CD4-positive, alpha-beta T cell treated with Interleukin-6 for 4 hours (primary cell): ENCODE measurements at regions not wholly inside any gene's neighbourhood (a gene's known extent, or its start where the extent isn't known, plus 50 kb on each side); places are given as distances from the start of the nearest gene placed in this dataset.
A peak's percentile ranks its signal among the peaks of the same experiment; 100 is the strongest.
"Not testable (repeated sequence)": the region's sequence is repeated elsewhere in the genome, so short reads cannot be mapped to it uniquely, and the experiment has no call there.

Experiments used
- DNase-seq: peaks from one replicate; pipeline ENCODE4 v3.0.0-alpha.2; 2020; ENCODE audit warnings: mixed read lengths

- DNase-seq: no peak
These were observed 268.5 kb upstream of the USP15 start for GRCh38 chr12:61991661-61992060.

DNA sequence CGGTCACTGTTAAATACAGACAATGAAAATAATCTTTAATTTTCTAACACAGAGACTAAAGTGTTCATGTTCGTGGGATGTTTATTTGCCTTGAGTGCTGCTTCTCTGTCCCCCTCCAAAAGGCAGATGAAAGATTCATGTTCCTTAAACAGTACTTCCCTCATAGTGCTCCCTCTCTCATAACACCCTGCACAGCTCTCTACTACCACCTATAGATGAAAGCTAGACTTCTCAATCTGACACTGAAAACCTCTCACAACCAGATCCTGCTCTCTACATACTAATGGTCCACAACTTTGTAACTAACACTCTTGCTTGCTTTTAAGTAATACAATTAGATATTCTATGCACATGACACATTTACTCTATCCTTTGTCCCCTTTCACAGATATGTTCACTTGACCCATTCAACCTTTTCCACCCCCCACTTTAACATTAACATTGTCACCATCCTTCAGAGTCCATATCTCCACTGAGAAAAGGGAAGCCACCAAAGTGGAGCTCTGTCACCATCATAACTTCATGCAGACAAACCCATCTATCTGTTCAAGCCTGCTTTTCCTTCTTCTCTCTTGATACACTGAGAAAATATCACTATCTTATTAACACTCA, 266.4 kb upstream of the USP15 start:
- no peak for DNase-seq

DNA sequence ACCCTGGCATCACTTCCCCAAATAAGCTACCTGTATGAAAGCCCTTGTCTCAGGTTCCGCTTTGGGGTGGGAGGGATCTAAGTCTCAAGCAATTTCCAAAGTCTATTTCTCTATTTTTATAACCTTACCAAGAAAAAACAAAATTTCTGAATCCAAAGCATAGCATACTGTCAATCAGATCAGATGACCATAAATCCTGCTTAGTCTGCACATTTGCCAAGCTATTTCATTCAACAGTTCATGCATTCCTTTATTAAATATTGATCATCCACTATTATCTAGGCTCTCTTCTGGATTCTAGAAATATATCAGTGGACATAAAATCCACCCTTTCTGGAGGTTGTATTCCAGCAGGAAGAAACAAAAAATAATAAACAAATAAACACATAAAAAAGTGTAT, 263.5 kb upstream of the USP15 start:
- DNase-seq: no peak

DNA sequence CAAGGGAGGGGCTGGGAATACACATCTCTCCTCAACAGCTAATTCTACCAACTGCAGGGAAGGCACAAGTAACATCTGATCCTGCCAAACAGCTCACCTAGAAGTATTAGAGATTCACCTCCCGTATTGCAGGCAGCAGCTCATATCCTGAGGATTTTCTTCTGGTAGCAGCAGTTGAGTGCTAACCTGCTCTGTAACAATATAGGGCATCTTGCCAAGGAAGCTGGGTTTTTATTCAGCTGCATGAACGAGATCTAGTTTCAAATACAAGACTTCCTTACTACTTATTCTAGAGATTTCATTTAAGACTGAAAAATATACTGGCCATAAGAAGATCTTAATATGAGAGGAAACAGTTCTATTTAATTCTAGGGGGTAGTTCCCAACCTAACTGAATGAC, 261.4 kb upstream of the USP15 start:
- no peak for DNase-seq

DNA sequence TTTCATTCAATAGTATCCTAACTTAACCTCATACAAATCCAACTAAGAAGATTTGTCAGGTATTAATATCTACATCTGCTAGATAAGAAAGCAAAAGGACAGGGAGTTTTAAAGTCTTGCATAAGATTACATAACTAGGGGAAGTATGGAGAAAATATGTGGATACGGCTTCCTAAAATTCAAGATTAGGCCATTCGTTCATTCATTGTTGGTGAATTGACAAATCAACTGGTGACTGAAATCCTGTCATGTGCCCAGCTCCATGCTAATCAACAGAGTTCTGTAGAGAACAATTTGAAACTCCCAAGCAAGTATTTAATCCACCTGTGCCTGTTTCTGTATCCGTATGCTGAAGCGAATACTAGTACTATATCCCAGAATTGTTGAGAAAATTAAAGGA, 260.9 kb upstream of the USP15 start:
- no peak for DNase-seq

DNA sequence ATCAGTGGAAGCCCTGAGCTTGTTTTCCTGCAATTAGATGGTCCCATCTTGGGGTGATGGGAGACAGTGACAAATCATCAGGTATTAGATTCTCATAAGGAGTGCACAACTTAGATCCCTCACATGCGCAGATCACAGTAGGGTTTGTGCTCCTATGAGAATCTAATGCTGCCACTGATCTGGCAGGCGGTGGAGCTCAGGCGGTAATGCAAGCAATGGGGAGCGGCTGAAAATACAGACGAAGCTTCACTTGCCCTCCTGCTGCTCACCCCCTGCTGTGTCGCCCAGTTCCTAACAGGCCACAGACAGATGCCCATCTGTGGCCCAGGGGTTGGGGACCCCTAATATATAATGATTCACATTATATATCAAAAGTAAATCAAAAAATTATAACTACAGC, 258.8 kb upstream of the USP15 start:
- DNase-seq: no peak

GRCh38 chr12:62003226-62003625, 257.0 kb upstream of the USP15 start:
- DNase-seq: no peak

GRCh38 chr12:62003701-62004100, 256.5 kb upstream of the USP15 start:
- DNase-seq: no peak

- no peak for DNase-seq
These were observed 254.6 kb upstream of the USP15 start for GRCh38 chr12:62005615-62006014.

DNA sequence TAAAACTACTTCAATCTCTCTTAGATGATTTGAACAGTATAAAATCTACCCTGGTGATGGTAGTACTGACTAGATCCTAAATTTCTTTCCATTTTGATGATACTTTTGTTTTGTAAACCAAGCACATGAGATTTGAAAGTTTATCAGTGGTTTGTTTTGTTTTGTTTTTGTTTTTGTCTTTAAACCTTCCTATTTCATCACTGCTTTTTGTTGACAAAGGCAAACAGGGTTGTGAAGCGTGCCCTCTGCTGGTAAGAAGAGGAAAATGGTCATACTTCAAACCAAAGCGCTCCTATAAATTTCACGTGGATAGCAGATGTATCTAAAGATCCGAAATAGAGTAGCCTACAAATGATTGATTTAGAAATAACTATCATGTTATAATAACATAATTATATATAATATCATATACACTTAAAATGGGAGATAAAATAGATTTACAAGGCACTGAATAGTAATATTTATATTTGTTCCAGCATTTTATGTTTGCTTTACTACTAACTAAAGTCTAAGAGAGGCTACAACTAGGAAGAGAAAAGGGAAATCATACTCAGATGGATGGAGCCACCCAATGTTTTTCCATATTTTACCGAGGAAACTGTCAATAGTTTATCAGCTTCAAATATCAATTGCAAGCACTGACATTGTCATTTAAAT, 254.0 kb upstream of the USP15 start:
- DNase-seq: peak; percentile 13

- no peak for DNase-seq
These were observed 251.5 kb upstream of the USP15 start for GRCh38 chr12:62008703-62009102.

GRCh38 chr12:62009445-62009844, 250.8 kb upstream of the USP15 start:
- no peak for DNase-seq

DNA sequence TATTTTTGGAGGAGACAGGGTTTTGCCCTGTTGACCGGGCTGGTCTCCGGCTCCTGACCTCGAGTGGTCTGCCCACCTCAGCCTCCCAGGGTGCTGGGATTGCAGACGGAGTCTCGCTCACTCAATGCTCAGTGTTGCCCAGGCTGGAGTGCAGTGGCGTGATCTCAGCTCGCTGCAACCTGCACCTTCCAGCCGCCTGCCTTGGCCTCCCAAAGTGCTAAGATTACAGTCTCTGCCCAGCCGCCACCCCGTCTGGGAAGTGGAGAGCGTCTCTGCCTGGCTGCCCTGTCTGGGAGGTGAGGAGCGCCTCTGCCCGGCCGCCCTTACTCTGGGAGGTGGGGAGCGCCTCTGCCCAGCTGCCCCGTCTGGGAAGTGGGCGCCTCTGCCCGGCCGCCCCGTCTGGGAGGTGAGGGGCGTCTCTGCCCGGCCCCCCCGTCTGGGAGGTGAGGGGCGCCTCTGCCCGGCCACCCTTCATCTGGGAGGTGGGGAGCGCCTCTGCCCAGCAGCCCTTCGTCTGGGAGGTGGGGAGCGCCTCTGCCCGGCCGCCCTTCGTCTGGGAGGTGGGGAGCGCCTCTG, 249.8 kb upstream of the USP15 start:
- DNase-seq: not testable (repeated sequence)

DNA sequence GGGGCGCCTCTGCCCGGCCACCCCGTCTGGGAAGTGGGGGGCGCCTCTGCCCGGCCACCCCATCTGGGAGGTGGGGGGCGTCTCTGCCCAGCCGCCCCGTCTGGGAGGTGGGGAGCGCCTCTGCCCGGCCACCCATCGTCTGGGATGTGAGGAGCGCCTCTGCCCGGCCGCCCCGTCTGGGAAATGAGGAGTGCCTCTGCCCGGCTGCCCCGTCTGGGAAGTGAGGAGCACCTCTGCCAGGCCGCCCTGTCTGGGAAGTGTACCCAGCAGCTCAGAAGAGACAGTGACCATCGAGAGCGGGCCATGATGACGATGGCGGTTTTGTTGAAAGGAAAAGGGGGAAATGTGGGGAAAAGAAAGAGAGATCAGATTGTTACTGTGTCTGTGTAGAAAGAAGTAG, 249.2 kb upstream of the USP15 start:
- not testable (repeated sequence) for DNase-seq

- DNase-seq: no peak
These were observed 245.9 kb upstream of the USP15 start for GRCh38 chr12:62014330-62014729.

- no peak for DNase-seq
These were observed 244.2 kb upstream of the USP15 start for GRCh38 chr12:62016021-62016420.

- no peak for DNase-seq
These were observed 238.4 kb upstream of the USP15 start for GRCh38 chr12:62021808-62022207.

DNA sequence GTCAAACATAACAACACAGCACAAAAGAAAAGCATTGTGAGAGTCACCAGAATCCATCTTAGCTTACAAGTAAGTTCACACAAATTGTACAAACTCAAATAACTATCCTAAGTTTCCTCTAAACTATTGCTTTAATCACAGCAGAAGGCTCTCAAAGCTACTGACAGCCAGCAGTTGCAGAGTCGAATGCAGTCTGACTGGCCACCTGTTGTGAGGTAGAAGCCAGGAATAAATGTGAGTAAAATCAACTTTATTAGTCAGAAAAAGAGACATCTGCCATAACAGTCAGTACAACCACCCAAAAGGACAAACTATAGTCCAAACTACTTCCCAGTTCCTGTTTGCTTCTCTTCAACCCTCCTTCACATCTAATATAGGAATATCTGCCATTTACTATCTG, 231.7 kb upstream of the USP15 start:
- DNase-seq: no peak

- no peak for DNase-seq
These were observed 227.3 kb upstream of the USP15 start for GRCh38 chr12:62032870-62033269.

- DNase-seq: no peak
These were observed 215.6 kb upstream of the USP15 start for GRCh38 chr12:62044450-62045135.

DNA sequence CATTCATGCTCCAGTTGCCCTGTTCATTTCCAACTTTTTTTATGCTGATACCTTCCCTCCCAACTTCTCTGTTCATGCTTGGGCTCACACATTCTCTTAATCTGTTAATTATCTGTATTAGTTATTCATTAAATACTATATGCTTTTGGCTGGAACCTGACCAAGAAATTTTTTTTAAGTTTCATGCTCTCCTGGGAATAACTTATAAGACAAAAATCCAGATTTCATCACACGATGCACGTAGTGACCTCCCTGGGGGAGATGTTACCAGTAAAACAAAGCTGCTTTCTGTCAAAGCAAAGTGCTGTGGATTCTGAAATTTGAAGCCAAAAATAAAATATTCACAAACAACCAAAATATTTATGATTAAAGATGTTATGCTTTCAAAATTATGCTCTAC, 215.0 kb upstream of the USP15 start:
- no peak for DNase-seq

GRCh38 chr12:62050785-62051184, 209.4 kb upstream of the USP15 start:
- no peak for DNase-seq

DNA sequence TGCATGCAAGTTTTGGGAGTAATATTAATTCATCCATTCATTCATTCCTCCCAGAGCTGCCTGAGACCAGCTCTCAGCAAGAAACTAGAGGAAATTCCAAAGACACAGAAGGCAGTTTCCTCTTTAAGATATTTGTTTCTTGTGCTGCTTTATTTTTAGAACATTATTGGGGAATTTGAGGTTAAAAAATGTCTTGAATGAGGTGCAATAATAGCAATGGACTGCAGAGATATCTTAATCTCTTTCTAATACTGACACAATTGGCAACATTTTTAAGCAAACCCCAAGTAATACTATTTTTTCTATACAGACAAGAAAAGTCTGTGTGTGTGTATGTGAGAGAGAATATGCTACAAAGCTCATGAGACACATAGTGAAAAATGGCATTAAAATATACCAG, 190.2 kb upstream of the USP15 start:
- DNase-seq: no peak

DNA sequence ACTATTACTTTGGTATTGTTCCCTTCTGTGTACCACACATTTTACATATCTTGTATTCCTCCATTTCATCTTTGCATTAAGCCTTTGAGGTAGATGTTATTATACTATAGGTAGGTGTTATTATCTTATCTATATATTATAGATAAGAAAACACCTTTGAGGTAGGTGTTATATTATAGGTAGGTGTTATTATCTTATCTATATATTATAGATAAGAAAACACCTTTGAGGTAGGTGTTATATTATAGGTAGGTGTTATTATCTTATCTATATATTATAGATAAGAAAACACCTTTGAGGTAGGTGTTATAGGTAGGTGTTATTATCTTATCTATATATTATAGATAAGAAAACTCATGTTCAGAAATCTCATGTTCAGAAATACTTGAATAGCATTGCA, 187.0 kb upstream of the USP15 start:
- DNase-seq: not testable (repeated sequence)
